Hepatocyte (in vitro differentiated cells): ENCODE measurements at regions not wholly inside any gene's neighbourhood (a gene's known extent, or its start where the extent isn't known, plus 50 kb on each side); places are given as distances from the start of the nearest gene placed in this dataset.

Experiments
- DNase-seq: peaks from one replicate; pipeline ENCODE4 v3.0.0-alpha.2; 2016; ENCODE audit warnings: low spot score
- H2AFZ ChIP-seq: fragments of 200-600 bp; sonication (generic); 2 replicates; pipeline ENCODE4 v1.6.0; 2016; ENCODE audit warnings: antibody characterized with exemption, mild to moderate bottlenecking
- H3K27ac ChIP-seq: fragments of 200-600 bp; sonication (generic); 2 replicates; pipeline ENCODE4 v1.5.1; 2016; ENCODE audit warnings: mild to moderate bottlenecking
- H3K27me3 ChIP-seq: fragments of 200-600 bp; sonication (generic); 2 replicates; pipeline ENCODE4 v1.6.1; 2016
- H3K36me3 ChIP-seq: fragments of 200-600 bp; sonication (generic); replicated peaks from 2 replicates; pipeline ENCODE4 v1.5.1; 2016; ENCODE audit warnings: low read depth; ENCODE audit not compliant: insufficient read depth
- H3K4me1 ChIP-seq: fragments of 200-600 bp; sonication (generic); 2 replicates; pipeline ENCODE4 v1.5.1; 2016; ENCODE audit warnings: mild to moderate bottlenecking, moderate library complexity; ENCODE audit not compliant: insufficient read depth
- H3K4me2 ChIP-seq: fragments of 200-600 bp; sonication (generic); 2 replicates; pipeline ENCODE4 v1.6.0; 2016
- H3K4me3 ChIP-seq: fragments of 200-600 bp; sonication (generic); 2 replicates; pipeline ENCODE4 v1.5.1; 2016; ENCODE audit warnings: mild to moderate bottlenecking
- H3K79me2 ChIP-seq: fragments of 200-600 bp; sonication (generic); 2 replicates; pipeline ENCODE4 v1.6.0; 2017; ENCODE audit warnings: mild to moderate bottlenecking
- H3K9me2 ChIP-seq: fragments of 200-600 bp; sonication (generic); replicated peaks from 2 replicates; pipeline ENCODE4 v1.6.0; 2017; ENCODE audit warnings: mild to moderate bottlenecking; ENCODE audit not compliant: insufficient read depth
- H3K9me3 ChIP-seq: fragments of 200-600 bp; sonication (generic); 2 replicates; pipeline ENCODE4 v1.5.1; 2016; ENCODE audit warnings: low read depth, mild to moderate bottlenecking
- H4K20me1 ChIP-seq: fragments of 200-600 bp; sonication (generic); 2 replicates; pipeline ENCODE4 v1.6.0; 2016; ENCODE audit warnings: mild to moderate bottlenecking; ENCODE audit not compliant: insufficient read depth, poor library complexity, severe bottlenecking
- EZH2 ChIP-seq: fragments of 200-600 bp; sonication (generic); IDR thresholded peaks from 2 replicates; pipeline ENCODE4 v1.6.1; 2016; ENCODE audit warnings: antibody characterized with exemption, mild to moderate bottlenecking, borderline replicate concordance
- EZH2phosphoT487 ChIP-seq: fragments of 200-600 bp; sonication (generic); IDR thresholded peaks from one replicate; pipeline ENCODE4 v1.6.1; 2018; ENCODE audit warnings: antibody characterized with exemption, mild to moderate bottlenecking, low read depth, moderate library complexity; ENCODE audit not compliant: unreplicated experiment, severe bottlenecking
- WGBS: methylation state at CpG from one replicate; pipeline ENCODE4 v1.1.6; 2016; ENCODE audit warnings: low lambda C conversion rate; ENCODE audit errors: missing lambda C conversion rate; 5-methylcytosine and 5-hydroxymethylcytosine counted together
- TF ChIP-seq, protein P1 (sequence below): fragments of 200-600 bp; sonication (generic); IDR thresholded peaks from 2 replicates; pipeline ENCODE4 v1.5.1; 2016; ENCODE audit warnings: antibody characterized with exemption, mild to moderate bottlenecking; ENCODE audit not compliant: poor library complexity

DNA sequence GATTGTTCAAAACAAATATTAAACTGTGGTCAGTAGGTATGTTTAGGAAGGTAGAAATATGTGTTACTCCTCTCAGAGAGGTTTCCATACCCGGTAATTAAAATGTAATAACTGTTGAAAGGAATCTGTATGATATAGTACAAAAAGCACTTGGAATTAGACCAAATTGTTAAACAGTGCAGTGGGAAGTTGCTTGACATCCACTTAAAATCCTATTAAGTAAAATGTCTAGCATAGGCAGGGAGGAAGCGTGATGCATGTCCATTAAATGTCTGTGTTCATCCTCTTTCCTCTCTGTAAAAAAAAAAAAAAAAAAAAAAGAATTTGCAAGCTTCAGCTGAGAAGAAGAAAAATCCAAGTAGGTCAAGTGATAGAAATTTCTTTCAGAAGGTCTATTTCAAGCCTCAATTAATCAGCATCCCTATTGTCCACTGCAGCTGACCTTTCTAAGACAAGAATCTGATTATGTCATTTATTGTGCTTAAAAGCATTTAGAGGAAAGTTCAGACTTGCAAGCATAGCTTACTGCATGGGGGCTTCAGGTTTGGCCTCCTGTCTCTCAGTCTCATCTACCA is 265.6 kb upstream of the RGS6 start:
- Histone ChIP-seq H2AFZ (no peak overlapping the region), H3K79me2 (no peaks in the 10 kb centered on the region), H4K20me1 (no peaks in the 10 kb centered on the region), H3K9me3 (no peaks in the 10 kb centered on the region), H3K27me3 (no peaks in the 10 kb centered on the region), H3K9me2 (no peaks in the 10 kb centered on the region), H3K36me3 (no peaks in the 10 kb centered on the region), H3K4me1 (peaks cover 14% of the 10 kb centered on the region), H3K4me3 (no peak overlapping the region), H3K4me2 (no peak overlapping the region), H3K27ac (no peak overlapping the region)
- 97% methylated on average over 2 of the region's 2 CpGs for WGBS
- TF ChIP-seq, protein P1, sequence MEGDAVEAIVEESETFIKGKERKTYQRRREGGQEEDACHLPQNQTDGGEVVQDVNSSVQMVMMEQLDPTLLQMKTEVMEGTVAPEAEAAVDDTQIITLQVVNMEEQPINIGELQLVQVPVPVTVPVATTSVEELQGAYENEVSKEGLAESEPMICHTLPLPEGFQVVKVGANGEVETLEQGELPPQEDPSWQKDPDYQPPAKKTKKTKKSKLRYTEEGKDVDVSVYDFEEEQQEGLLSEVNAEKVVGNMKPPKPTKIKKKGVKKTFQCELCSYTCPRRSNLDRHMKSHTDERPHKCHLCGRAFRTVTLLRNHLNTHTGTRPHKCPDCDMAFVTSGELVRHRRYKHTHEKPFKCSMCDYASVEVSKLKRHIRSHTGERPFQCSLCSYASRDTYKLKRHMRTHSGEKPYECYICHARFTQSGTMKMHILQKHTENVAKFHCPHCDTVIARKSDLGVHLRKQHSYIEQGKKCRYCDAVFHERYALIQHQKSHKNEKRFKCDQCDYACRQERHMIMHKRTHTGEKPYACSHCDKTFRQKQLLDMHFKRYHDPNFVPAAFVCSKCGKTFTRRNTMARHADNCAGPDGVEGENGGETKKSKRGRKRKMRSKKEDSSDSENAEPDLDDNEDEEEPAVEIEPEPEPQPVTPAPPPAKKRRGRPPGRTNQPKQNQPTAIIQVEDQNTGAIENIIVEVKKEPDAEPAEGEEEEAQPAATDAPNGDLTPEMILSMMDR: no peak
- TF ChIP-seq EZH2phosphoT487: no peak
- TF ChIP-seq EZH2: no peak
- DNase-seq: no peak

DNA sequence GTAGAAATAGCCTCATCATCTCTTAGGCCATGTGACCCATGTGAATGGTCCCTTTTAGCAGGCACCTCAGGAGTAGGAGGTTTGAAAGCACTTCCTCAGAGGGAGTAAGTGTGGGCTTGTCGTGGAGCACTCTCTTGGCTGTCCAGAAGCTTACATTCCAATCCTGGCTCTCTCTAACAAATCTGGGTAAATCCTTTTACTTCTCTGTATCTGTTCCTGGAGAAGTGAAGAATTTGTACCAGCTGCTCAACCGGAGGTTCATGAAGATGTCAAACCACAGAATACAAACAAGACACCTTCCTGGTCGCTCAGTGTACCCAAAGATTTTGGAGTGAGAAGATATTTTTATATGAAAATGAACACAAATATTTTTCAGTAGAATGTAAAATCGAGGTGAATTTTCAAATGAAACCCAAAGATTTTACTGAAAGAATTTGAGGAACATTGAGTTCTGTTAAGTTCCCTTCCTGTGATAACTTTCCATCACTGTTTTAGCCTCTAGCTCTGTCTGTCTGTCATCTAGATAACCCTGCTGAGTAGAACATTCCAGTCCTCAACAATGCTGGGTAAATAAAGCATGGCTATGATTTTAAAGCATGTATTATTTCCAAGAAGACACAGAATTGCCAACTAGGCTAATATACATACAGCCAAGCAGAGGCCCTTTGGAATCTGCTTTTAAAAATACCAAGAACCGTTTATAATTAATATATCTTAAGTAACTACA is 263.9 kb upstream of the RGS6 start:
- TF ChIP-seq EZH2: no peak
- TF ChIP-seq, protein P1: no peak
- WGBS: 60% methylated on average over 5 of the region's 5 CpGs

DNA sequence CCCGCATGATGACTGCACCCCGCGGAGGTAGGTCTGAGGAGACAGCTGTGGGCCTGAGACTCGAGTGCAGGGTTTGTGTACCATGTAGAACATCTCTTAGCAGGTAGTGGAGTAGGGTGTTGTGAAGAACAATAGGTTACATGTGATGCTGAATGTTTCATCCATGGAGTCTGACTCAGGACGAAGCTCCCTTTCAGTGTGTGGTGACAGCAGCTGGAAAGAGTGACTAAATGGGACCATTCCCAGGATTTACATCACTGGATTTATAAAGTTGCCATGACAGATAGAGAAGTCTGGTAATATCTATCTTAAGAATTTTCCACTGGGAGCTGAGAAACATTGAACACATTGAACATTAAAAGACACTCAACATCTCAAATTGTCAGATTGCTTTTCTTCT is 259.6 kb upstream of the RGS6 start:
- Histone ChIP-seq H3K9me2 (no peaks in the 10 kb centered on the region), H3K27ac (no peak overlapping the region), H3K9me3 (no peaks in the 10 kb centered on the region), H3K4me2 (no peak overlapping the region), H3K4me1 (peaks cover 14% of the 10 kb centered on the region), H3K4me3 (no peak overlapping the region), H3K36me3 (no peaks in the 10 kb centered on the region), H3K79me2 (peaks cover 2% of the 10 kb centered on the region), H4K20me1 (no peaks in the 10 kb centered on the region), H3K27me3 (no peaks in the 10 kb centered on the region), H2AFZ (no peak overlapping the region)
- DNase-seq: no peak
- 95% methylated on average over 5 of the region's 5 CpGs for WGBS
- TF ChIP-seq EZH2phosphoT487: no peak
- TF ChIP-seq, protein P1: no peak
- TF ChIP-seq EZH2: no peak

More for the DNA sequence above, 263.9 kb upstream of the RGS6 start:
- no peak overlapping the region for H3K4me3 ChIP-seq
- H3K36me3 ChIP-seq: no peaks in the 10 kb centered on the region
- H3K4me2 ChIP-seq: no peak overlapping the region
- no peaks in the 10 kb centered on the region for H3K9me3 ChIP-seq
- H3K79me2 ChIP-seq: no peaks in the 10 kb centered on the region
- peak overlapping the region; percentile 20 for H3K27ac ChIP-seq
- DNase-seq: no peak
- no peaks in the 10 kb centered on the region for H3K9me2 ChIP-seq
- H2AFZ ChIP-seq: no peak overlapping the region
- H4K20me1 ChIP-seq: no peaks in the 10 kb centered on the region
- H3K27me3 ChIP-seq: no peaks in the 10 kb centered on the region
- peaks cover 14% of the 10 kb centered on the region for H3K4me1 ChIP-seq
